ENCODE measurements at regions not wholly inside any gene's neighbourhood (a gene's known extent, or its start where the extent isn't known, plus 50 kb on each side); places are given as distances from the start of the nearest gene placed in this dataset.

DNA sequence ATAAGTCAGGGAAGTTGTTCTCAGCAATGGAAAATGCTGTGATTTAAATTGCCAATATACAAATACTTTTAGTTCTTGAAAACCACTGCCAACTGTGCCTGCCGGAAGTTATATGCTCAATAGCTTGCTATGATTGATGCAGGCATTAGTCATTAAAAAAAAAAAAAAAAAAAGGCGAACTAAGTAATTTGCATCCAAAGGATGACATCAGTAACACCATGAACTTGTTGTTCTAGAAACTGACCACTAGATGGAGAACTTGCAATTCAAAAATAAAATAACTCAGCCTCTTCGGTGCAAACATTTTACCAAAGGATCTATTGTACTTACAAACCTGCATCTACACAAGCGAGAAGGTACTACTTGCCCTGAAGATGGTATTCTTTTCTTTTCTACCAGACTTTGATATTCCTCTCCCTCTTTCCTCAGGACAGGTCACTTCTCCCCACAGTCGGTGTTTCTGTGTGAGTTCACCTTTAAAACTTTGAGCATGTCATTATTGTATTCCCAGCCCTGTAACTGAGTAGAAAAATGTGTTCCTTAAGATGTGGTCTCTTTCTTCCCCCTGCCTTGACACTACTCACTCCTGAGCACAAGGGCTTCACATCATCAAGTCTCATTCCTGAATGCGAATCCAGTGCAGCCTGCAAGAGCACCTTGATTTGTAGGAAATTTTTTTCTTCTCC lies 115.0 kb upstream of the VEPH1 start:
- TF ChIP-seq, protein P1, sequence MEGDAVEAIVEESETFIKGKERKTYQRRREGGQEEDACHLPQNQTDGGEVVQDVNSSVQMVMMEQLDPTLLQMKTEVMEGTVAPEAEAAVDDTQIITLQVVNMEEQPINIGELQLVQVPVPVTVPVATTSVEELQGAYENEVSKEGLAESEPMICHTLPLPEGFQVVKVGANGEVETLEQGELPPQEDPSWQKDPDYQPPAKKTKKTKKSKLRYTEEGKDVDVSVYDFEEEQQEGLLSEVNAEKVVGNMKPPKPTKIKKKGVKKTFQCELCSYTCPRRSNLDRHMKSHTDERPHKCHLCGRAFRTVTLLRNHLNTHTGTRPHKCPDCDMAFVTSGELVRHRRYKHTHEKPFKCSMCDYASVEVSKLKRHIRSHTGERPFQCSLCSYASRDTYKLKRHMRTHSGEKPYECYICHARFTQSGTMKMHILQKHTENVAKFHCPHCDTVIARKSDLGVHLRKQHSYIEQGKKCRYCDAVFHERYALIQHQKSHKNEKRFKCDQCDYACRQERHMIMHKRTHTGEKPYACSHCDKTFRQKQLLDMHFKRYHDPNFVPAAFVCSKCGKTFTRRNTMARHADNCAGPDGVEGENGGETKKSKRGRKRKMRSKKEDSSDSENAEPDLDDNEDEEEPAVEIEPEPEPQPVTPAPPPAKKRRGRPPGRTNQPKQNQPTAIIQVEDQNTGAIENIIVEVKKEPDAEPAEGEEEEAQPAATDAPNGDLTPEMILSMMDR (IDR thresholded peaks at IDR 0.05; ENCODE audit: insufficient read depth, low read length, missing control alignments), result peak; percentile 18
- ChIA-PET POLR2A (interaction anchor here (0.6 kb wide), 1 partner anchor 12 kb away, joined by 3 read pairs; no protein-coding TSS in a partner anchor), CTCF (interaction anchor here (0.7 to 4.9 kb wide), 15 partner anchors 12 to 952 kb away, joined by 3 to 43 read pairs (median 3); no protein-coding TSS in a partner anchor)
- DNase-seq (ENCODE audit: low read depth, low spot score), result peak; percentile 46
- no peak overlapping the region for H3K4me3 ChIP-seq (ENCODE audit: low read depth, low read length)

DNA sequence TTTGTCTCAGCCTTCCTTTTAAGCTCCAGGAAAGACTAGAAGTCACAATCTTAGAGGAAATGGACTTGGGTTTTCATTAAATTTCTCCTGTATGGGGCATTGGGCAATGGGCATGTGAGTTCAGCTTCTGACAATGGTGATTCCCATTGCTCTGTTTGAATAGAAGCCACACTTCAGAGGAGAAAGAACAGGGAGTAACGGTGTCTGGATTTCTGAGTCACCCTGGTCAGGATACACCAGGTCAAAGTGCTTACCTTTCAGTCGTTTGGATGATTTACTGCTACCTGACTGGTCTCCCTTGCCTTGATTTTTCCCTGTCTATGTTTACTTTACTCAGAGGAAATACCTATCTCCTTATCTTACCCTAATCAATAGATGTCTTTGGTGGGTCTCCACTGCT lies 111.7 kb upstream of the VEPH1 start:
- CTCF ChIA-PET, result interaction anchor here (0.7 to 4.9 kb wide), 4 partner anchors 9 to 82 kb away, joined by 3 to 43 read pairs (median 4); no protein-coding TSS in a partner anchor
- TF ChIP-seq, protein P1 (IDR thresholded peaks at IDR 0.05; ENCODE audit: insufficient read depth, low read length, missing control alignments), result no peak
- no peak for DNase-seq (ENCODE audit: low read depth, low spot score)
- no peak overlapping the region for H3K4me3 ChIP-seq (ENCODE audit: low read depth, low read length)
- POLR2A ChIA-PET, result no interaction called here

DNA sequence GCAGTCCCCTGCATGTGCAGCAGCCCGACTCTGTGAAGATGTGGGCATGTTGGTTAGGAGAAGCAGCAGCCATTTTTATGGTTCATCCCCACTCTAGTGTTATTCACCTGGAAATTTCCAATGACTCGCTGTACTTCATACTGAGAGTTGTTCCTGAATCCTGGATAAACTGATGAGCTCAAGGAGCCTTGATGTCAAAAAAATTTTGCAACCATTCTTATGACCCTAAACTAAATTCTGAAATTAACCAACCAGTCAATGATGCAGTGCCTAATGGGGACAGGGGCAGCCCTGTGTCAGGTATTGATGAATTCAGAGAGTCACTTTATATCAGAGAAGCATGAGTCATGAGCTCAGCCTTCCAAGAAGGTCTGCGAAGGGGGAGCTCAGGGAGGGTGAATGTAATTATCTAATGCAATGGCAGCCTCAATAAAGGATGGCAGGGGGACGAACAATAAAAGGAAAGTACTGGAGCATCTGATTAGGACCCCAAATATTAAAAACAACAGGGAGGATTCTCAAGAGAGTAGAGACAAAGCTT lies 108.4 kb upstream of the VEPH1 start:
- POLR2A ChIA-PET, result no interaction called here
- H3K4me3 ChIP-seq (ENCODE audit: low read depth, low read length), result no peak overlapping the region
- CTCF ChIA-PET, result interaction anchor here (0.7 to 1.1 kb wide), 5 partner anchors 11 to 920 kb away, joined by 3 to 7 read pairs (median 4); no protein-coding TSS in a partner anchor
- TF ChIP-seq, protein P1 (IDR thresholded peaks at IDR 0.05; ENCODE audit: insufficient read depth, low read length, missing control alignments), result no peak
- DNase-seq (ENCODE audit: low read depth, low spot score), result no peak

DNA sequence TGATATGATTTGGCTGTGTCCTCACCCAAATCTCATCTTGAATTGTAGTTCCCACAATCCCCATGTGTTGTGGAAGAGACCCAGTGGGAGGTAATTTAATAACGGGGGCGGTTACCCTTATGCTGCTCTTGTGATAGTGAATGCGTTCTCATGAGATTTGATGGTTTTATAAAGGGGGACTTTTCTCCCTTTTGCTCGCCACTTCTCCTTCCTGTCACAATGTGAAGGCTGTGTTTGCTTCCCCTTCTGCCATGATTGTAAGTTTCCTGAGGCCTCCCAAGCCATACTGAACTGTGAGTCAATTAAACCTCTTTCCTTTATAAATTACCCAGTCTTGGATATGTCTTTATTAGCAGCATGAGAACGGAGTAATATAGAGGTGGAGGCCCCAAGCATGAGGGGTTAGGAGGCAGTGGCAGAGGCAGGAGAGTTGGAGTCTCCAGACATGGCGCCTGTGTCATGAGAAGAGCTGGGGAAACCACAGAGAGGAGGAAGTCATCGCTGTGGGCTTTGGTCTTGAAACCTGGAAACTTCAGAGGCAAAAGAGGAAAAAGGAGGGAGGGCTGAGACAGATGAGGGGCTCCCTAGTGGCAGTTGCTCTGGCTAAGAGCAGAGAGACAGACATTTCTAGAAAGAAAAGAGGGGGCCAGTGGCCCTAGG lies 107.8 kb upstream of the VEPH1 start:
- CTCF ChIA-PET, result interaction anchor here (0.7 to 2.2 kb wide), 5 partner anchors 17 to 920 kb away, joined by 3 to 7 read pairs (median 5); no protein-coding TSS in a partner anchor
- DNase-seq (ENCODE audit: low read depth, low spot score), result no peak
- TF ChIP-seq, protein P1 (IDR thresholded peaks at IDR 0.05; ENCODE audit: insufficient read depth, low read length, missing control alignments), result no peak

GRCh38 chr3:157607826-157608405 lies 104.7 kb upstream of the VEPH1 start:
- CTCF ChIA-PET, result interaction anchor here (1.2 to 6.4 kb wide), 14 partner anchors 8 to 946 kb away, joined by 3 to 61 read pairs (median 9); no protein-coding TSS in a partner anchor
- no peak for DNase-seq (ENCODE audit: low read depth, low spot score)
- POLR2A ChIA-PET, result no interaction called here
- H3K4me3 ChIP-seq (ENCODE audit: low read depth, low read length), result no peak overlapping the region
- TF ChIP-seq, protein P1 (IDR thresholded peaks at IDR 0.05; ENCODE audit: insufficient read depth, low read length, missing control alignments), result no peak

More for the DNA sequence above, 107.8 kb upstream of the VEPH1 start:
- H3K4me3 ChIP-seq (ENCODE audit: low read depth, low read length), result no peak overlapping the region
- POLR2A ChIA-PET, result no interaction called here

Measured in AG04449 (cell line).